NOMO-1 (cell line): ENCODE measurements at regions not wholly inside any gene's neighbourhood (a gene's known extent, or its start where the extent isn't known, plus 50 kb on each side); places are given as distances from the start of the nearest gene placed in this dataset.

Experiments
- DNase-seq, 2 experiments: peaks; one replicate each; lab custom pipeline; 2025; ENCODE audit not compliant: unreplicated experiment in 2 of 2; lab: John Stamatoyannopoulos, UW

DNA sequence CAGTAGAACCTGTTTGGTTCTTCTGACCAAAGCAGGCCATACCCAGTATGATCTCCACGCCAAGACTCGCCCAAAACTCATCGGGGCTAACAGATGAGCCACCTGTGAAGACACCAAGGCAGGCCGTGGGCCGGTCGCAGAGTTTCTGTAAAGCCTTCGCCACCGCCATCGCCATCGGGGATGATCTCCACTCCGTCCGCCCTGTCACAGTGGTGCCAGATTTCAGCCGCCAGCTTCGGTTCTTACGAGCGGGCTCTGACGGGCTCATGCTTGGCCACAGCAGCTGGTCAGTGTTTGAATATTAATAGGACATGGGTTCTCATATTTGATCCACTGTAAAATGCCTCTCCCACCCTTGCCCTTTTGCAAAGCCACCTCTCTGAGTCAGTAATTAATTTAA lies 113.2 kb upstream of the TMEM132D start:
- no peak for DNase-seq

DNA sequence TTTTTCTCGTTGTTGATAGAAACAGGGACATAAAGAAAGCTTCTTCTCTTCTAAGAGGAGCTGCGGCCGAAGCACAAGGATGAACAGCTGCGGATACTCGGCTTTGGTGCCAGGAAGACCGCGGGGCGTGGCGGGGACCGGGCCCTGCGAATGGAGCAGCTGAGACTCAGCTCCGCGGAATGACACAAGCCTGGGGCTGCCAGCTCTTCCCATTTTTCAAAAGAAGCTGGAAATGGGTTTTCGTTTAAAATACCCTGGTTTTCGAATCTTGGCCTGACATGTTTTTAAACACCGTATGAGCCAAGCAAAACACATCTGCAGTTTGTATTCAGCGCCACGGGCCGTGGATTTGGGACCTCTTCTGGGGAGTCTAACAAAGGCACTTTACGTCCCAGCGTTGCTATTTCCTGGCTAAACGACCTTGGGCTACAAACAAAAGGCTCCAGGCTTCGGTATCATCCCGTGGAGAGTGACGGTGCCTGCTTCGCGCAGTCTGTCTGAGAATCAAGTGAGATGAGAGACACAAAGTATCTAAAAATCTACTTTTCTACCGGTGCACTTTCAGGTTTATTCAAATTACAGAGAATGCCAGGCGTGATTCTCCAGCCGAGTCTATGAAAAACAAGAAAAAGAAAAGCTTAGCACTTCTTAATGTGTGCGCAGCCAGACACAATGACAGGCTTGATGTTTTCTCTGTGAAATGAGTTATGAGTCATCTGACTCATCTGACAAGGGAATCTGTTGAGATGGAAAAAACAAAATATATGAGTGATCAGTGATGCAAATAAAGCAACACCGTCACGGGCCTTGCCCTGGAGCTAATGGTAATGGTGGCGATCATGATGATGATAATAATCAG lies 114.0 kb upstream of the TMEM132D start:
- DNase-seq = no peak

DNA sequence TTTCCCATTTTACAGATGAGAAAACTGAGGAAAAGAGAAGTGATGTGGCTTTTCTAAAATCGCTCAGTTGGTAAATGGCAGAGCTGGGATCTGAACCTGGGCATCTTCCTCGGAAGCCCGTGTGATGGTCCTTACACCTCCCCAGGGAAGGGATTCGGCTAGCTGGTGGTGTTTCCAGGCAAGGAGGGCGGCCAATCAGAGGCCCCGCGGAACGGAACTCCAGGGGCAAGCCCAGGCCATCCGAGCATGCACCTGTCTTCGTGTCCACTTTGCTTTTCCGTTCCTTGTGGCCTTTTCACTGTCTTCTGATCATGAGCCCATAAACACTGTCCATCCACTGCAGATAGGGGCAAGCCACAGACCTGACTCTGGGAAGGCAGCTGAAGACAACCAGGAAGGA lies 114.8 kb upstream of the TMEM132D start:
- DNase-seq = no peak

DNA sequence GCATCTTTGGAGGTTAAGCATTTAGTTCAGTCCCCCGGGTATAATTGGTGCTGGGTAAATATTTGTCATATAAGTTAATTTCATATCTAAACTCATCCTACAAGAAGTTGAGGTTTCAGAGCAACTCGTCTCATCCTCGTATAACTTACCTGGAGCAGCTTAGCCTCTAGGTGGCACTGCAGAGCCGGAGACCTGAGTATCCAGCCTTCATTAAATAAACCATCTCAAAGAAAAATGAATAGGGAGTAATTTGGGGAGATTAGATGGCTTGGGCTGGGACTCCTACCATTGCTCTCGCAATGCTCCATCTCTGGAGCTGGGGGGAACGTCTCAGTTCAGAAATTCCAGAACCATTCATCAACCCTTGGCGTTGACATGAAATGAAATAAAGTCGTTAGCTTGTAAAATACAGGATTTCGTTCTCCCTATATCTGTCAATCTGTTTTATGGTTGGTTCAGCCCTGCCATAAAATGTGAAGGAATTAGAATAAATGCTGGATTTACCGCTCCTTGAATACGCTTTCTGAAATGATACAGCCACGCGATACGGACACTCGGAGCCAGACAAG lies 122.9 kb upstream of the TMEM132D start:
- DNase-seq = peak in 1 of 2 experiments; percentile 4

DNA sequence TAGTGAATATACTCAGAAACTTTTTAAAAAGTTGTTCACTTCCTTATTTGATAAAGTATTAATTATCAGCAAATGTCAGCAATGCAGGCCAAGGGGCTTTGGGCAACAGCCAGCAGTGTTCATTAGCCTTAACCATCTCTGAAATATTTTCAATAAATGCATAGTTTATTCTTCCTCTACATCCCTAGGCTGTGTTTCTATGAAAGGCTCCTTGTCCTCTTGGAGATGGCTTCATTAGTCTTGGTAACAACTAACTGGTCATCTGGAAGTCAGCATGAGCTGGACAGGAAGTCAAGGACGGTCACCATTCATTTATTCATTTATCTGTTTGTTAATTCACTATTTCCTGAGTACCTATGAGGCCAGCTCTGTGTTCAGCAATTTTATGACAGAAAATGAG lies 124.0 kb upstream of the TMEM132D start:
- DNase-seq = no peak

DNA sequence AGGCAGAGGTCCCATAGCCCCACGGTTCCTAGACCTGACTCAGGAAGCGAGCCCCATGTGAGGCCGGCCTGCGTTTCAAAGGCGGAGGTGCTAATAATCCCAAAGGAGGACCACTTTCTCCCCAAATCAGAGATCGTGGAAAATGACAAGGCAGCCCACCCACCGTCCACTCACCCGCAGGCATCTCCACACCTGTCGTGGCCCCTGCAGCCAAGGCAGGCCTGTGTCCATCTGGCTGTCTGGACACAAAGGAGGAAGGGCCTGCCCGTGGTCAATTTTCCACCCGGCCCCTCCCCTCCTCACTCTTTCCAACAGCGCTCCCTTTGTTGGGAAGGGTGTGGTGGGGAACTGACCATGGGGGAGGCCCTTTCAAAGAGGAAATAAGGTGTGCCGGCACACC lies 125.3 kb upstream of the TMEM132D start:
- DNase-seq = no peak

DNA sequence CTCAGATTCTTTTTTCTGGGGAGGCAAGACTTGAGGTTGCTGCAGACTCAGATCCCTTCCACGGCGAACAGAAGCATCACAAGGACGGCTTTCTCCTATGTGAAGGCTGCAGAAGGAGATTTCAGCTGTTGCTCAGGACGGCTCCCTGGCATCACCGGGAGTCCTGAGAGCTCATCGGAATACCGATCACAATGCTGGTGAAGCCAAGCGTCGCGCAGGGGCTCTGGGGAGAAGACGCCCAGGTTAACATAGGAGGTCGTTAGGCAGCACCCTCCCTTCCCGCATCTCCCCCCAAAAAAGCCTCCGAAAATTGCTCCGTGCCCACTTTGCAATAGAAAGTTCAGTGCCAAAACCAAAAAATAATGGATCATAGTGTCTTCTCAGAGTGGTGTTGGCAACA lies 127.2 kb upstream of the TMEM132D start:
- DNase-seq = no peak

DNA sequence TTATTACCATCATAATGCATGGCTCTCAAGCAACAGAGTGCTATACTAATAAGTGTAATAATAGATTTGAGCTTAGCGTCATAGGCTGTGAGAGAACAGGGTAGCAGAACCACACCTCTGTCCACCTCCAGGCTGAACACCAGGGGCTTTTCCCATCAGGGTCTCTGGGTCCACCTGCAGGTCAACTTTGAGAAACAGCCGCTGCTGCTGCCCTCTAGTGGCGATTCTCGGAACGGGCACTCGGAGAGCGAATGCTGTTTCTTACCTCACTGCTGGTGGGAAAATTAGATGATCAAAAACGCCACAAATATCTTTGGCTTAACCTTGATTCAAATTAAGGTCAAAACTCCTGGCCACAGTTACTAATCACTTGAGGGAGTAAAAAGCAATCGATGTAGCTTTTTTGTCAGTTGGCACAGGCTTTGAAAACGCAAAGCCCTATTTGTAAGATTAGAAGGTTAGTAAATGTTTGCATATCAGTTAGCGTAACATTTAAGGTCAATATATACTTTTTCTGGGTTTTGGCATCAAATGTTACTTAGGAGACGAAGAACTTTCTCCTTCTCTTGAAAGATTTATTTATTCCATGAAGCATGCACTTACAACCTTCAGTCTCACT lies 127.9 kb upstream of the TMEM132D start:
- DNase-seq = peak in 1 of 2 experiments; percentile 33

DNA sequence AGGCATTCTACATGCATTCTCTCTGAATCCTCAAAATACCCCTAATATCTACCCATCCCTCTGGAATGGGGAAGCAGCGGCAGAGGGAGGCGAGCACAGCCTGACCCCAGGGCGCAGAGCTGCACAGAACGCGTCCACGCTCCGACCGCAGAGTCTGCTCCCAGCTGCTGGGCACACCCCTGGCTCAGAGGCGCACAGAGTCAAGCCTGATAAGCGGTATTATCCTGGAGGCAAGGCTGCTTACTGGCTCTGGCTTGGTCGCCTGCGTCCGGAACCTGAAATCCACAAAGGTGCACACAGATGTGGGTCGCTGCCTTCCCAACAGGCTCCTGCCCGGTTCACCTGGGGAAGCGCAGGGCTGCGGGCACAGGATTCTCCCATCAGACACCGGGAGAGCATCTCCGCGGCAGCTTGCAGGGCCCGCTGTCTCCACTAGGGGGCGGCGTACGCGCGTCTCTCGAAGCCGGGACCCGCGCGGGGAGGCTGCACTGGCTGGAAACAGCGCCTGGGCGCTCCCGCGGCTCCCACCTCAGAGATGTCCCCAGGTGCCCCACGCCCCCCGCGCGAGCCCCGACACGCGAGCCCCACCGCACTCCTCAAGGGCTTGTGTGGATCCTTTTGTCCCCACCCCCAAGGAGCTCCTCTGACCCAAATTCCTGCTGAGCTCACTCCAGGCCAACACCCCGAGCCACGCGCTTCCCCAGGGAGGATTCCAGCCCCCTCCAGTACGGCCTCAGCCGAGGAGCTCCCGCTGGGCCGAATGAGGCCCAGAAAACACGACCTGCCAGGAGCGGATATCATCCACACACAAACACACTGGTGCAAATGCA lies 120.1 kb upstream of the FZD10 start:
- DNase-seq = no peak

DNA sequence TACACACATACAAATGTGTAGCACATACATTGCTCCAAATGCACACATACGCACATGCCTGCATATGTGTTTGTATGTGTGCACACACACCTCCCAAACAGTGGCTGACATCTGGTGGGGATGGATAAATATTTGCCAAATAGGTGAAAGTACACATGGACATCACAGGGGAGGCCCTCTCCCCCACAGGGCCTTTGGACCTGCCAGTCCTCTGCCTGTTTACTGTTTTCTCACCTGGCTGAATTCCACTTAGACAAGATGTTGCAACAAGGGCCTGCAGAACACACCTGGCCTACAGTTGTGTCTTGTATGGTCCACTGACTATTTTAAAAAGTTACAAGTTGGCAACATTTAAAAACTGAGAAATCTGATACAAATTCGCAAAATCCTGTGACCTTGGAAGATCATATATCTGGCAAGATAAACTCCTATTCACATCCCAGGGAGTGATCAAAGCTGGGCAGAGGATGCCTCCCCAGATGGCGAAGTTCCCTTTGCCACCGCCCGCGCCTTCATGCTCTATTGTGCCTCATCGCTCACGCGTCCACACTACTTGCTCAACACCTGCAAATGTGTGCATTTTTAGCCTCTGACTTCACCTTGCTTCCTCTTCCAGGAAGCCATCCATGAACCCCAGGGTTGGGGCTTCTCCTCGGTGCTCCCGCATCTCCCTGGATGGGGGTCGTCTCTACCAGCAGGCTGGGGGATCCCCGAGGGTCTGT lies 118.4 kb upstream of the FZD10 start:
- DNase-seq = no peak

DNA sequence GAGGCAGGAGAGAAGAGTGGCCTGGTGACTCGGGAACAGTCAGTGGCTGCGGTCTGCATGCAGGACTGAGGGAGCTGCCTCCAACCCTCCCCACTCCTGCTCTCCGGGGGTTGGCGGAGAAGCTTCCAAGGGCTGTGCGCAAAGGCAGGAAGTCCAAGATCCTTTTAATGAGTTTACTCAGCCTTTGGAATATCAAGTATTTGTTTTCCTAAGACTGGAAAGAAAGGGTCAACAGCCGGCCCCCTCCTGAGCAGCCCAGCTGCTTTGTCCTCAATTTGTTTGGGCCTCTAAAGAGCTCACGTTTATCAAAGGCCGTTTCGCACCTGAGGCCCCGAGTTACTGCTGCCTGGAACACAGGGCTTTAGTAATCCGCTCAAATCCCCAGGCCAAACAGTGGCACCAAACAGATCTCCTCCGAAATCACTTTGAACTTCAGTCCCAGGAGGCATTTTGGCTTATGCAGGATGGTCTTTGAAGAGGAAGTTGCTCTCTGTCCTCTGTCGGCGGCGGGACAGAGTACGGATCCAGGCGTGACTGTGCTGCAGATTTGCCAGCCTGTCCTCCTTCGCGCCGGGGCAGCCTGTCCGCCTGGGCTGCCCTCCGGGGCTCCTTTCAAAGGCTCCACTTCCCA lies 117.2 kb upstream of the FZD10 start:
- no peak for DNase-seq

DNA sequence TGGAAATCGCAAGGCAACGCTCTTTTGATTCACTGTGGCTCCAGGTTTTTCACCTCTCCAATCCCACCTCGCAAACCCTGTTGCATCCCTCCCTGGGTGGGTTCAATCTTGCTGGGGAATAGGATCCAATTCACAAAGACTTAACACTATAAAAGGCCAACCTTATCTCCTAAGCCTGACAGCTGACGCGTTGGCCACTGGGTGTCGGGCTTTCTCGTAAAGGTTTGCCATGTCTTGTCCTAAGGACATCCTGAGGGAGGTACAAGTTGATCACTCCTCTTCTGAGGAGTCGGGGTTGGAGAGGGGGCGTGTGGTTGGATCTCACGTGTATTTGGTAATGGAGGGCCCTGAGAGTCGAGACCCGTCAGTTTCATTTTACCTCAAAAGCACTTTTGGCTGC lies 112.6 kb upstream of the FZD10 start:
- no peak for DNase-seq

DNA sequence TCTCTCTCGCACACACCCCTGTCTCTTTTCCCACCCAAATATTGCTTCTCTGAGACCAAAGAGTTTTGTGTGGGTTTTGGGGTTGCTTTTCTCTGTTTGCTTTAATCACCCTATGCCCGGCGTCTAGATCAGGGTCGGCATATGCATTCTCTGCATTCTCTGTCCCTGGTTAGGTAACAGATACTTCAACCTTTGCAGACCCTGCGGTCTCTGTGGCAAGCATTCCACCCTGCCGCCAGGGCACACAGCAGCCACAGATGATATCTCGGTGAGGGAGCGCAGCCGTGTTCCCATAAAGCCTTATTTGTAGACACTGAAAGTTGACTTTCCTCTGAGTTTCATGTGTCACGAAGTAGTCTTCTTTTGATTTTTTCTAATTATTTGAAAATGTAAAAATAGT lies 110.4 kb upstream of the FZD10 start:
- no peak for DNase-seq

DNA sequence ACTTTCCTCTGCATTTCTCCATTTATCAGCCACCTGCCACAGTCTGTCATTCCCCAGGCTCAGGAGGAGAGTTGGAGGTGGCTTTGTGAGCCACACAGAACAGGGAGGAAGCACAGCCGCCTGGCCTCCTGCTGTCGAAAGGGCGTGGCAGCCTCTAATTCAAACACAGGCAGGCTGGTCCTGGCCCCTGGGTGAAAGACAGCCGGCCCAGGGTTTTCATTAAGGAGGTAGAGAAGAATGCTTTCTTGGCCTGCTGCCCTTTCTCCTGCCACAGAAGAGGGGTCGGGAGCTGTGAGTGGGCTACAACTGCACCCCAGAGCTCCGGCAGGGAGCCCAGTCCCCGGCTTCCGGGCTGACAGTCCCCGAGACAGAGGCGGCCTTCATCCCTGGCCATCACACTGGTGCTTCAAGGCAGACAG lies 108.6 kb upstream of the FZD10 start:
- no peak for DNase-seq

DNA sequence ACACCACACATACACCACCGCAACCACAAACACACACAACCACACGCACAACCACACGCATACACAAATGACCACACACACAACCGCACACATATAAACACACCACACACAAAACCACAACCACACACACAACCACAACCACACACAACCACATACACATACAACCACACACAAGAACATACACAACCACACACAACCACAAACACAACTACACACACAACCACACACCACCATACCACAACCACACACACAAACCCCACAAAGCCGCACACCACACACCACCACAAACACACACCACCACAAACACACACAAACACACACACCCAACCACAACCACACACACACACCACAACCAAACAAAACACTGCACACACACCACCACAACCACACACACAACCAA lies 107.5 kb upstream of the FZD10 start:
- no peak for DNase-seq

DNA sequence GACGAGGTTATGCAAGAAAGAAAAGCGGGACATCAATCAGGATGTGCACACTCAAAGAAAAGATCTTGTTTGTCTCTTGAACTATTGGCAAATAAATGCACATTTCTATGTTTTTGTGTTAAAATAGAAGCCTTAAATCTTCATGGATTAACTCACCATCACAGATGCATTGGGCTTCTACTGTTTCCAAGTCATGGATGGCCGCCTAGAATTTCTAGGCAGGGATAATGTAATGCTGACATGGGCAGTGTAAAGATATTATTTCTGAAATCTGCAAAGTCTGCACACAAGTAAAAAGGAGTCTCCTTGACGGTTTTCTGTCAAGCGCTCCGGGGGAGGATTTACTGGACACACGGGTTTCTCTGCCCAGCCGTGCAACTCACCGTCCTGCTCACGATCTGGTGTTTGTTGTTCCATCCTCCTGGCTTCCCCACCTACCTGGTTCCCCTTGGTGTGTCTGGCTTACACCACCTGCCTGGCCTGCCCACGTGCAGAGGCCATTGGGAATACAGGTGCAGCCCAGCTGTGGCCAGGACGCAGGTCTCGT lies 103.3 kb upstream of the FZD10 start:
- no peak for DNase-seq

DNA sequence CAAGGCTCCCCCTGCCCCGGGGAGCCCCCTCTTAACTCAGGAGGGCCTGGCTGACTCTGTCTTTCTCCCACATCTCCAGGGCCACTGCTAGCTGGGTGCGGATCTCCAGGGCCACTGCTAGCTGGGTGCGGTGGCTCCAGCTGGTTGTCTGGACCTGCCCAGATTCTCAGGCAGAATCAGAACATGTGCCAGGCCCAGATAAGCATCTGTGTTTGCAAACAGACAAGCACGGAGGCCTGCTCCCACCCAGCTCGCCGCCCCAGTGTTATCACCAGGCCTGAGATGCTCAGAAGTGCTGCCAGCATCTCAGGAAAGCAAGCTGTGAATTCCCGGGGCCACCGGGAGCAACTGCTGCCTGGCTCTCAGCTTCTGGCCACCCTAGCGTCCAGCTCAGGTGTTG lies 98.4 kb upstream of the FZD10 start:
- no peak for DNase-seq

DNA sequence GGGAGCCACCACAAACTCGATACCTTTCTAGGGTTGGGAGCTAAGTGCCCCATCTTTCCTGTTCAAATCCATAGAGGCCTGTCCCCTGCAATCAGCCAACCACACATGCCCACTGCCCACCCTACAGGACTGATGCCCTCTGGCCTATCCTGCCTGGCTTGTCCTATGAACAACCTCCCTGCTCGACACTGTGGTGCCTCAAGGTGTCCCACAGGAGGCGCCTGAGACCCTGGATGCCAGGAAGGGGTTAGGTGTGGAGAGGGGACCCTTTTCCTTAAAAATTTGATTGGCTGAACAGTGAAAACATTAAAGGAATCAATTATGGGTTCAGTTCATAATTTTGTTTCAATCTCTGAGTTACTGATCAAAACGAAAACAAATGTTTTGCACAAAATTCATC lies 97.3 kb upstream of the FZD10 start:
- DNase-seq = no peak

DNA sequence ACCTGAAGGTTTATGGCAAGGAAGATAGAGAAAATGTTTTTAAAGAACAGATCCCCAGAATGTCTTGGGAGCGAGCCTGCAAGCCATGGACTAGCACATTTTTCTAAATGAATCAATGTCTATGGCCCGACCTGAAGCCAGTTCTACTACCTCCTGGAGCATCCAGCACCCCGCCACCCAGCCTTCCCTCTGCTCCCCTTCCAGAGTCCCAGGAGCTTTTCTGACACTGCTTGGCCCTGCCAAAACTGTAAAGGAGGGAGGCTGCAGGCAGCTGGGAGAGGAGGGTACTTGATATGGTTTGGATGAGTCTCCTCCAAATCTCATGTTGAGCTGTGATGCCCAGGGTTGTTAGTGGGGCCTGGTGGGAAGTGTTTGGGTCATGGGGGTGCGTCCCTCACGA lies 95.5 kb upstream of the FZD10 start:
- no peak for DNase-seq

DNA sequence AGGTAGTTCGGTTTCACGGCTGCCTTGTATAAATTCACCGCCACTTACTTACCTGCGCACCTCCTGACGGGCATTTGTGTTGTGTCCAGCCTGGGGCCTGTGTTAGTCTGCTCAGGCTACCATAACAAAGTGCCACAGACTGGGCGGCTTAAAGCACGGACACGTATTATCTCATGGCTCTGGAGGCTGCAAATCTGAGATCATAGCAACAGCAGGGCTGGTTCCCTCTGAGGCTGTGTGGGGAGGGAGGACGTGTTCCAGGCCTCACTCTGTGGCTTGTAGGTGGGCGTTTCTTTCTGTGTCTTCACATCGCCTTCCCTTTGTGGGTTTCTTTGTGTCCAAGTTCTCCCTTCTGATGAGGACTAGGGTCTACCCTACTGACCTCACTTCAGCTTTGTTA lies 93.5 kb upstream of the FZD10 start:
- DNase-seq = no peak
